Embryonic facial prominence (tissue), 1 donor: ENCODE measurements at regions not wholly inside any gene's neighbourhood (a gene's known extent, or its start where the extent isn't known, plus 50 kb on each side); places are given as distances from the start of the nearest gene placed in this dataset.
"Not testable (repeated sequence)": the region's sequence is repeated elsewhere in the genome, so short reads cannot be mapped to it uniquely, and the experiment has no call there.

Experiments used
- DNase-seq: peaks from one replicate; pipeline ENCODE4 v3.0.0-alpha.2; 2016; ENCODE audit errors: extremely low spot score

GRCh38 chr16:63712725-63713124 lies 1409.1 kb downstream of the CDH11 start:
- DNase-seq: no peak

GRCh38 chr16:63703612-63704011 lies 1418.3 kb downstream of the CDH11 start:
- no peak for DNase-seq

GRCh38 chr16:63702981-63703590 lies 1418.8 kb downstream of the CDH11 start:
- no peak for DNase-seq

GRCh38 chr16:63697736-63698135 lies 1424.1 kb downstream of the CDH11 start:
- DNase-seq: no peak

- DNase-seq: no peak
Observed at GRCh38 chr16:63695347-63695746, 1426.5 kb downstream of the CDH11 start.

- no peak for DNase-seq
Observed at GRCh38 chr16:63690961-63691360, 1430.9 kb downstream of the CDH11 start.

- DNase-seq: no peak
Observed at GRCh38 chr16:63690267-63690666, 1431.6 kb downstream of the CDH11 start.

GRCh38 chr16:63689068-63689467 lies 1432.8 kb downstream of the CDH11 start:
- DNase-seq: no peak

GRCh38 chr16:63684149-63685101 lies 1437.4 kb downstream of the CDH11 start:
- DNase-seq: no peak

GRCh38 chr16:63682844-63683243 lies 1439.0 kb downstream of the CDH11 start:
- no peak for DNase-seq

- no peak for DNase-seq
Observed at GRCh38 chr16:63672493-63672892, 1449.4 kb downstream of the CDH11 start.

- no peak for DNase-seq
Observed at GRCh38 chr16:63663155-63663554, 1458.7 kb downstream of the CDH11 start.

- no peak for DNase-seq
Observed at GRCh38 chr16:63655846-63656245, 1466.0 kb downstream of the CDH11 start.

GRCh38 chr16:63653044-63653839 lies 1468.6 kb downstream of the CDH11 start:
- DNase-seq: no peak

- no peak for DNase-seq
Observed at GRCh38 chr16:63652091-63652490, 1469.8 kb downstream of the CDH11 start.

- no peak for DNase-seq
Observed at GRCh38 chr16:63650550-63650949, 1471.3 kb downstream of the CDH11 start.

- DNase-seq: not testable (repeated sequence)
Observed at GRCh38 chr16:63633706-63634445, 1488.0 kb downstream of the CDH11 start.

GRCh38 chr16:63629272-63629671 lies 1492.6 kb downstream of the CDH11 start:
- DNase-seq: no peak

- DNase-seq: no peak
Observed at GRCh38 chr16:63628812-63629211, 1493.1 kb downstream of the CDH11 start.

GRCh38 chr16:63625126-63625525 lies 1496.7 kb downstream of the CDH11 start:
- peak; percentile 15 for DNase-seq

- DNase-seq: no peak
Observed at GRCh38 chr16:63623551-63624039, 1498.3 kb downstream of the CDH11 start.
